PFSK-1 (cell line): ENCODE measurements at regions not wholly inside any gene's neighbourhood (a gene's known extent, or its start where the extent isn't known, plus 50 kb on each side); places are given as distances from the start of the nearest gene placed in this dataset.

Source experiments
- POLR2AphosphoS5 ChIP-seq: IDR thresholded peaks from 2 replicates; pipeline ENCODE4 v1.6.1; 2012; ENCODE audit warnings: low read depth, mild to moderate bottlenecking, control low read depth, low read length, moderate library complexity
- TAF1 ChIP-seq: IDR thresholded peaks from 2 replicates; pipeline ENCODE4 v1.6.1; 2012; ENCODE audit warnings: low read length, control low read depth, borderline replicate concordance; ENCODE audit not compliant: insufficient read depth

GRCh38 chr7:106573125-106573663, 87.8 kb downstream of the CCDC71L start:
- no peak for TF ChIP-seq POLR2AphosphoS5
- no peak for TF ChIP-seq TAF1
